DMS153 (cell line): ENCODE measurements at regions not wholly inside any gene's neighbourhood (a gene's known extent, or its start where the extent isn't known, plus 50 kb on each side); places are given as distances from the start of the nearest gene placed in this dataset.
"Not testable (repeated sequence)": the region's sequence is repeated elsewhere in the genome, so short reads cannot be mapped to it uniquely, and the experiment has no call there.

Experiments
- DNase-seq: peaks from one replicate; lab custom pipeline; 2025; lab: John Stamatoyannopoulos, UW

DNA sequence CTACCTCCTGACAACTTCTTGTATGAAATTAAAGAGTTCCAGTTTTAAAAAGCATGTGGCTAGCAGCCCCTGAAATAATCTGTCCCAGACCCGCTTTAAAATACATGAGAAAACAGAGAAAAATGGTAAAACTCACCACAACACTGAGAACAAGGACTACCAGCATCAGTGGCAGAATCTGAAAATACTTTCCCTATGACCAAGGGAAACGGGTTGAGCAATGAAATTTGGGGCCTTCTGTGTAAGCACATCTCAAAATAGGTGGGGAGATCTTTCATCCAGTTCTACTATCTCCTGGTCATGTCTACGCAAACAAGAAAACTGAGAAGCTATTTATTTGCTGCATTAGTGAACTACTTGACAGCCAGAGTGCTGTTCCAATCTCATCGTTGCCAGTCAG lies 172.3 kb downstream of the LNPK start:
- DNase-seq: no peak

DNA sequence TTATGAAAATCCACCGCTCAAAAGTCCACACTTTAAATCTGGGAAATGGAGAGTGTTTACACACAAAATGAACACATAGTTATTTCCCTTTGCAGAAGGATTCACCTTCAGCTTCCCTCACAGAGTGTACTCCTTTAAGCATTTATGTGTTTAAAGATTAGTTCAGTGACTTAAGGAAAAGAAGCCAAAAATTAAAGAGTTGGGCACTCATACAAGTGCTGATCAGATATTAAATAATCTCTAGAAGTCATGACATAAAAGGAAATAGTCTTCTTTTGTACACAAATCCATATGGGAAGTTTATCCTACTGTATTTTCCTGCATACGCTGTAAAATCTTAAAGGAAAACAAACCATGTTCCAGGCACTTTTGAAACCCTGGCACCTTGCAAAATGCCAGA lies 174.2 kb downstream of the LNPK start:
- no peak for DNase-seq

DNA sequence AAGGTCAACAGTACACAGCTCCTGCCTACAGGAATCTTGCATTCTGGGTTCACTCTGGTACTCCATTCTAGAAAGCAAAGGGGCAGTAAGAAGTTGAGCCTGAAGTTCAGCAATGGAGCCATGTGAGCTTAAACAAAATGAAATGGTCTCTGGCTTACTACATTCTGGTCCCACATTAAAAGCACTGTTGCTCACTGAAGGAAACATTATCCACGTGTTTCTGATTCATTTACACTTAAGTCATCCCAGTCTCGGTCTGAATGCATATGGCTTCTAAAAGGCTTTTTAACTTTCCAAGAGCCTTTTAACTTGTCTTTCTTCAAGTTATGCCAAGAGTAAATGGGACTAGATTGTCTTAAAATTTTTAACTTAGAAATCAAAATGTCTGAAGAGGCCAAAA lies 177.8 kb downstream of the LNPK start:
- no peak for DNase-seq

DNA sequence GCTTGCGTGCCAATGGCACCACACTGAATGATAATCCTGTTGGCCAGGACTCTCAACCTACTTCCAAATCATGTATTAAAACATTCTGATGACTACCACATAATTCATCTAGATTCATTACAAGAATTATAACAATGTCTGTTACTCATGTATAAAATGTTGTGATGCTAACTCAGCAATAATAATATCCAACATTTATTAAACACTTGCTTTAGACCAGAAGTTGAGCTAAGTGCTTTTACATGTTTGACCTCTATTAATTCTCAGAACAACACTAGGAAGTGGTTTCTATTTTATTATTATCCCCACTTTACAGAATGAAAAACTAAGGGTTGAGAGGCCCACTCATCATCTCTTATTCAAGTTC lies 178.4 kb downstream of the LNPK start:
- DNase-seq: no peak

GRCh38 chr2:175823002-175823706 lies 178.9 kb downstream of the LNPK start:
- peak; percentile 73 for DNase-seq

GRCh38 chr2:175817221-175817620 lies 184.8 kb downstream of the LNPK start:
- DNase-seq: no peak

DNA sequence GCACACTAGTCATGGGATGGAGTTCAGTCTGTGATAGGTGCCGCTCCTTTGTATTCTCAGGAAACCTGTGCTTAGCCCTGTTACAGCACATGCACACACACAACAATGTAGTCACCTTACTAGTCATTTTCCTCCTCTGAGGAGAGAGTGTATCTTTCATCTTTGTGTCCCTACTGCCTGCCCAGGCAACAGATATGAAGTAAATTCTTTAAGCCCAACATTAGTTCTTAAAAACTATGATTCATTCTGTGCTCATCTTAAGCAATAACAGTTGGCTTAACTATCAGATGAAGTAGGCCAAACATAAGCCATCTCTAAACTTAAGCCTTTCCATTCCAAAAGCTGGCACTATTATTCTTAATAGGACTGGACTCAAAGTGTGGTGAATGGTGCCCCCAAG lies 186.5 kb downstream of the LNPK start:
- DNase-seq: no peak

DNA sequence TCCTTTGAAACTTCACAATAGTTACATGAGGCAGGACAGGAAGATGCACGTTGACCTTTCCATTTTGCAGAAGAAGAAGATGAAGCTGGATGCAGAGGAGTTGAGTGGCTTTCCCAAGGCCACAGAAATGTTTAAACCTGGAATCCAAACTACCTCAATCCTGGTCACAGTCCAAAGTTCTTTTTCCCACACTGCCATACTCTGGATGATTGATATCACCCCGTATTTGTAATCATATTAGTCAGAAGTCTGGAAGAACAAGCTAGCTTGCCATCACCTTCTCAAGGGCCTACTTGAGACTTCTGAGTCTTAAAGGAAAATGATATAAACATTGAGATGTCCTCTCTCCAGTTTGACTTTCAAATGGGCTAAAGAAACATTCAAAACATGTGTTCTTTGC lies 190.1 kb downstream of the LNPK start:
- DNase-seq: no peak

- DNase-seq: no peak
These were observed 193.2 kb downstream of the LNPK start for GRCh38 chr2:175808858-175809257.

GRCh38 chr2:175808078-175808477 lies 194.0 kb downstream of the LNPK start:
- no peak for DNase-seq

- DNase-seq: no peak
These were observed 194.8 kb downstream of the LNPK start for GRCh38 chr2:175807031-175807873.

- no peak for DNase-seq
These were observed 195.5 kb downstream of the LNPK start for GRCh38 chr2:175806570-175806969.

GRCh38 chr2:175806125-175806490 lies 196.0 kb downstream of the LNPK start:
- DNase-seq: no peak

DNA sequence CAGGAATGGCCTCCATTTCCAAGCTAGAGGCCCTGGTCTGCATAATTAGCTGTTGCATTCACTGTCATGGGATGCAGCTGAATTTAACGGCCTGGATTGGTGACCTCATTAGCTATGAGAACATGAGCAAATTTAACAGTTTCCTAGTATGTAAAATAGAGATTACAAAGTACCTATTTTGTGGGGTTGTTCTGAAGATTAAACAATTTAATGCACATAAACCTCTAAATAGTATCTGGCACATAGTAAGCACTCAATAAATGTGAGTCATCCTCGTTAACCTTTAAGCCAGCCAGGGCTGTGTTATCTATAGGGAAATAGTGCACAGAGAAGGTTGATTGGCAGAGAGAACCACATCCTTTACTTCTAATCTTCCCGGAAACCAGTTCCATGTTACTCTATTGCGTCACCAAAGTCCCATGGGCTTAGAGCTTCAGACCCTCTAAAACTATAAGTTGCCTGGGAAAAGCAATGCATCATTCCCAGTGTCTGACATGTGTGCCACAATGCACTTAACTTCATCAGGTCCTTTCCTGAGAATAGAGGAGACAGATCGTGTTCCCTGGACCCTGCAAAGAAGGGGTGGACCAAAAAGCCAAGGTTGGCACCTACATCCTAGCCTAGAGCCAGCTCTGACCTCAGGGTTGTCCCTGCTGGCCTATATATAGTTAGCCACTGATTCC lies 196.5 kb downstream of the LNPK start:
- DNase-seq: peak; percentile 51

GRCh38 chr2:175804122-175804521 lies 197.9 kb downstream of the LNPK start:
- peak; percentile 24 for DNase-seq

DNA sequence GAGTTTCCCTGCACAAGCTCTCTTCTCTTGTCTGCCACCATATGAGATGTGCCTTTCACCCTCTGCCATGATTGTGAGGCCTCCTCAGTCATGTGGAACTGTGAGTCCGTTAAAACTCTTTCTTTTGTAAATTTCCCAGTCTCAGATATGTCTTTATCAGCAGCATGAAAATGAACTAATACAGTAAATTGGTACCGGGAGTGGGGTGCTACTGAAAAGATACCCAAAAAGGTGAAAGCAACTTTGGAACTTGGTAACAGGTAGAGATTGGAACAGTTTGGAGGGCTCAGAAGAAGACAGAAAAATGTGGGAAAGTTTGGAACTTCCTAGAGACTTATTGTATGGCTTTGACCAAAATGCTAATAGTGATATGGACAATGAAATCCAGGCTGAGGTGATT lies 205.6 kb downstream of the LNPK start:
- not testable (repeated sequence) for DNase-seq

DNA sequence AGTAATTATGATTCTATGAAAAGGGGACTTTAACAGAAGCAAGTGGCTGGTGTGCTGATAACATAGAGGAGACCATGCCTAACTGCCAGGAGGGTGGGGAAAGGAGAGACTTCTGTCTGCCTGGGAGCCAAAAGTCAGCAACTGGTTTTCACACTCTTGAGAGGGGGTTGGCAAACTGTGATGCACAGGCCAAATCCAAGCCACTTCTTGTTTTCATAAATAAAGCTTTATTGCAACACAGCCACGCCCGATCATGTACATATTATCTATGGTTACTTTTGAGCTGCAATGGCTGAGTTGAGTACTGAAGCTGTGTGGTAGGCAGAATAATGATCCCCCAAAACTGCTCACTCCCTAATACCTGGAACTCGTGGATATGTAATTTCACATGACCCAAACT lies 208.4 kb downstream of the LNPK start:
- no peak for DNase-seq

GRCh38 chr2:175792881-175793280 lies 209.2 kb downstream of the LNPK start:
- DNase-seq: no peak

DNA sequence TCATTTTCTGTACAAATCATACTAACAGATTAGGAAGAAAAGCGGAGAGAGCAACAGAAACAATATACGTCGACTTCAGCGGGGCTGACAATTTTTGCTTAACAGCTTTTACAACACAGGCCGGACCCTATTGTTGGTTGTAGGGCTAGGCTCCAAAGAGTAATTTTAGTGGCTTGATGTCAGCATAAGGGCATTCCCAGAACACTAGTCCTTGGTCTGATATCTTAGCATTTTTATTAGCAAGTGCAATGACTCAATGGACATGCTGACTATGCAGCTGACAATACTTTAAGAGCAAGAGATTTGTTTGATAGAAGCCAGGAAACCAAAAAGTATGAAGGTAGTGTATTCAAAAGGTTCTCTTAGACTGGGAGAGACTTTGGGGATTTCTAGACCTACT lies 209.9 kb downstream of the LNPK start:
- DNase-seq: no peak

GRCh38 chr2:175786471-175787124 lies 215.5 kb downstream of the LNPK start:
- no peak for DNase-seq

GRCh38 chr2:175777337-175777736 lies 224.7 kb downstream of the LNPK start:
- not testable (repeated sequence) for DNase-seq

DNA sequence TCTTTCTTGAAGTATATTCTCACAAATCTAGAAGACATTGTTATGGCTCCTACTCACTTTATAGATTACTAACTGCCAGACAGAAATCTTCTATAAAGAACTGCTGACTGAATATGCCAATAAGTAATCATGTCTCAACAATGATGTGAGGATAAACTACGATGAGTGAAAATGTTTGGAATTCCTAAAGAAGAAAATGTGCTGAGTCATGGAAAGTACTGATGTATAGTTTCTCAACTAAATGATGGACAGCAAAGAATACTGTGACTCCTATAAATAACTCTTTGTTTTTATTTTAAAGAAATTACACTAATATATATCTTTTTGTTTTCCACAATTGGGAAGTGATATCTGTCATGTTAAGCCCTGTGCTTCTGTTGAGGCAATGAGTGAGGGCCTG lies 232.9 kb downstream of the LNPK start:
- DNase-seq: no peak

GRCh38 chr2:175766880-175767279 lies 235.2 kb downstream of the LNPK start:
- DNase-seq: no peak
